H9 (cell line): ENCODE measurements at regions not wholly inside any gene's neighbourhood (a gene's known extent, or its start where the extent isn't known, plus 50 kb on each side); places are given as distances from the start of the nearest gene placed in this dataset.

Source experiments
- DNase-seq: peaks from one replicate; pipeline ENCODE4 v3.0.0-alpha.2; 2017
- H2AFZ ChIP-seq: one replicate; pipeline ENCODE4 v1.6.1; 2013; ENCODE audit warnings: mild to moderate bottlenecking, low read length, control low read depth, moderate library complexity
- H2AK5ac ChIP-seq: 2 replicates; pipeline ENCODE4 v1.6.1; 2013; ENCODE audit warnings: low read length, control low read depth, mixed read lengths; ENCODE audit not compliant: insufficient read length
- H2BK120ac ChIP-seq: one replicate; pipeline ENCODE4 v1.6.1; 2013; ENCODE audit warnings: low read depth, mild to moderate bottlenecking, low read length, control low read depth, inconsistent platforms; ENCODE audit not compliant: poor library complexity, severe bottlenecking
- H2BK12ac ChIP-seq: 2 replicates; pipeline ENCODE4 v1.6.1; 2013; ENCODE audit warnings: low read length, control low read depth, mixed read lengths, low read depth; ENCODE audit not compliant: insufficient read length
- H2BK15ac ChIP-seq: 2 replicates; pipeline ENCODE4 v1.6.1; 2013; ENCODE audit warnings: low read depth, low read length, control low read depth
- H2BK20ac ChIP-seq: one replicate; pipeline ENCODE4 v1.6.1; 2013; ENCODE audit warnings: low read depth, mild to moderate bottlenecking, low read length, control low read depth, inconsistent platforms; ENCODE audit not compliant: poor library complexity, severe bottlenecking
- H2BK5ac ChIP-seq: 2 replicates; pipeline ENCODE4 v1.6.1; 2013; ENCODE audit warnings: low read length, control low read depth, mixed read lengths; ENCODE audit not compliant: insufficient read length
- H3K14ac ChIP-seq: 2 replicates; pipeline ENCODE4 v1.6.1; 2013; ENCODE audit warnings: low read length, control low read depth; ENCODE audit not compliant: insufficient read depth
- H3K18ac ChIP-seq: 2 replicates; pipeline ENCODE4 v1.6.1; 2013; ENCODE audit warnings: low read depth, mild to moderate bottlenecking, mixed read lengths, low read length, control low read depth; ENCODE audit not compliant: insufficient read length
- H3K23ac ChIP-seq: 2 replicates; pipeline ENCODE4 v1.6.1; 2013; ENCODE audit warnings: low read length, control low read depth, mixed read lengths, low read depth; ENCODE audit not compliant: insufficient read length
- H3K23me2 ChIP-seq: 2 replicates; pipeline ENCODE4 v1.6.1; 2013; ENCODE audit warnings: low read depth, mild to moderate bottlenecking, mixed read lengths, low read length, control low read depth; ENCODE audit not compliant: insufficient read length, poor library complexity, severe bottlenecking
- H3K27ac ChIP-seq: 2 replicates; pipeline ENCODE4 v1.5.1; 2013; ENCODE audit warnings: low read length, control low read depth, mixed read lengths, low read depth; ENCODE audit not compliant: insufficient read length
- H3K27me3 ChIP-seq: 2 replicates; pipeline ENCODE4 v1.6.1; 2013; ENCODE audit warnings: low read length, control low read depth, inconsistent platforms; ENCODE audit not compliant: insufficient read depth
- H3K4ac ChIP-seq: 2 replicates; pipeline ENCODE4 v1.6.1; 2013; ENCODE audit warnings: low read depth, mild to moderate bottlenecking, control low read depth, inconsistent platforms, low read length, moderate library complexity
- H3K4me1 ChIP-seq: 2 replicates; pipeline ENCODE4 v1.6.1; 2013; ENCODE audit warnings: low read length, control low read depth, inconsistent platforms; ENCODE audit not compliant: insufficient read depth
- H3K4me2 ChIP-seq: 2 replicates; pipeline ENCODE4 v1.6.1; 2013; ENCODE audit warnings: low read length, control low read depth, mixed read lengths; ENCODE audit not compliant: insufficient read length, insufficient read depth
- H3K56ac ChIP-seq: 2 replicates; pipeline ENCODE4 v1.6.1; 2013; ENCODE audit warnings: low read depth, mild to moderate bottlenecking, mixed read lengths, low read length, control low read depth; ENCODE audit not compliant: insufficient read length
- H3K79me1 ChIP-seq: 2 replicates; pipeline ENCODE4 v1.6.1; 2013; ENCODE audit warnings: low read depth, mild to moderate bottlenecking, moderate library complexity, low read length, control low read depth, inconsistent platforms; ENCODE audit not compliant: insufficient read depth, poor library complexity, severe bottlenecking
- H3K79me2 ChIP-seq: 2 replicates; pipeline ENCODE4 v1.6.1; 2013; ENCODE audit warnings: low read length, control low read depth, inconsistent platforms; ENCODE audit not compliant: insufficient read depth
- H3K9ac ChIP-seq: 2 replicates; pipeline ENCODE4 v1.6.1; 2013; ENCODE audit warnings: low read length, control low read depth, mixed read lengths; ENCODE audit not compliant: insufficient read length; ENCODE audit errors: extremely low read depth
- H3K9me3 ChIP-seq: one replicate; pipeline ENCODE4 v1.6.1; 2013; ENCODE audit warnings: low read depth, low read length, inconsistent platforms; ENCODE audit not compliant: control insufficient read depth
- H3T11ph ChIP-seq: one replicate; pipeline ENCODE4 v1.6.1; 2013; ENCODE audit warnings: mild to moderate bottlenecking, low read length, control low read depth, inconsistent platforms
- H4K20me1 ChIP-seq: one replicate; pipeline ENCODE4 v1.6.1; 2013; ENCODE audit not compliant: control insufficient read depth, insufficient read length, insufficient read depth
- H4K5ac ChIP-seq: 2 replicates; pipeline ENCODE4 v1.6.1; 2013; ENCODE audit warnings: low read depth, mild to moderate bottlenecking, mixed read lengths, low read length, control low read depth; ENCODE audit not compliant: insufficient read length
- H4K8ac ChIP-seq: replicated peaks from 2 replicates; pipeline ENCODE4 v1.6.1; 2013; ENCODE audit warnings: low read length, control low read depth, mixed read lengths, low read depth; ENCODE audit not compliant: insufficient read length
- H4K91ac ChIP-seq: 2 replicates; pipeline ENCODE4 v1.6.1; 2013; ENCODE audit warnings: low read depth, mild to moderate bottlenecking, moderate library complexity, mixed read lengths, low read length, control low read depth; ENCODE audit not compliant: insufficient read length
- H3K27ac Mint-ChIP-seq, 3 experiments: 2 replicates in 2 of 3; 3 replicates in 1 of 3; pipeline ENCODE4 v1.8.0; 2020 to 2021; ENCODE audit warnings: mixed read lengths in 3 of 3, mild to moderate bottlenecking in 1 of 3, moderate library complexity in 1 of 3
- H3K27me3 Mint-ChIP-seq: 2 replicates; pipeline ENCODE4 v1.8.0; 2021; ENCODE audit warnings: low read depth, mild to moderate bottlenecking, moderate library complexity, mixed read lengths
- H3K36me3 Mint-ChIP-seq, 3 experiments: 2 replicates in 2 of 3; 3 replicates in 1 of 3; pipeline ENCODE4 v1.8.0; 2020 to 2021; ENCODE audit warnings: low read depth in 3 of 3, mixed read lengths in 3 of 3; ENCODE audit not compliant: insufficient read depth in 1 of 3
- H3K4me1 Mint-ChIP-seq, 2 experiments: 2 replicates each; pipeline ENCODE4 v1.8.0; 2020; ENCODE audit warnings: mixed read lengths in 2 of 2
- H3K4me3 Mint-ChIP-seq, 2 experiments: 2 replicates in 1 of 2; 3 replicates in 1 of 2; pipeline ENCODE4 v1.8.0; 2020 to 2021; ENCODE audit warnings: mild to moderate bottlenecking in 2 of 2, mixed read lengths in 2 of 2, moderate library complexity in 1 of 2
- H3K9me3 Mint-ChIP-seq, 2 experiments: 2 replicates in 1 of 2; 3 replicates in 1 of 2; pipeline ENCODE4 v1.8.0; 2020; ENCODE audit warnings: mild to moderate bottlenecking in 2 of 2, mixed read lengths in 2 of 2, moderate library complexity in 1 of 2
- CTCF ChIP-seq: fragments of 200-600 bp; sonication (generic); conservative IDR thresholded peaks from 3 replicates; pipeline ENCODE4 v1.8.0; 2021; ENCODE audit warnings: antibody characterized with exemption, mild to moderate bottlenecking
- WGBS: extraction: QIAGEN DNeasy Blood & Tissue Kit; methylation state at CpG from one replicate; pipeline ENCODE4 v1.1.7; 2013; ENCODE audit warnings: missing lambda C conversion rate, low lambda C conversion rate, mixed read lengths; ENCODE audit not compliant: insufficient read length; ENCODE audit errors: extremely low coverage; 5-methylcytosine and 5-hydroxymethylcytosine counted together

- H3K4me1 Mint-ChIP-seq: peaks cover 27 to 46% of the 10 kb centered on the region in 2 experiments
- Histone ChIP-seq H2AK5ac (no peak overlapping the region), H3K4me1 (peaks cover 8% of the 10 kb centered on the region; the same call in 1 of the 2 replicates), H2BK20ac (no peak overlapping the region), H3K4ac (no peak overlapping the region), H3T11ph (no peak overlapping the region), H2BK120ac (no peak overlapping the region), H2BK5ac (no peak overlapping the region), H2BK15ac (no peak overlapping the region), H3K9me3 (no peaks in the 10 kb centered on the region), H3K27ac (no peak overlapping the region), H3K18ac (no peak overlapping the region), H3K27me3 (no peaks in the 10 kb centered on the region), H4K20me1 (no peaks in the 10 kb centered on the region), H3K9ac (no peak overlapping the region), H4K8ac (no peak overlapping the region), H3K4me2 (no peak overlapping the region), H2AFZ (no peak overlapping the region), H2BK12ac (no peak overlapping the region), H3K79me1 (no peaks in the 10 kb centered on the region), H4K91ac (no peak overlapping the region), H3K23me2 (no peaks in the 10 kb centered on the region), H3K79me2 (no peaks in the 10 kb centered on the region), H3K14ac (no peak overlapping the region), H4K5ac (no peak overlapping the region), H3K23ac (no peak overlapping the region), H3K56ac (no peak overlapping the region)
- no CpG with 5 or more reads among the region's 11 CpGs for WGBS
- H3K27me3 Mint-ChIP-seq: peaks cover 10% of the 10 kb centered on the region
- no peak for TF ChIP-seq CTCF
- H3K4me3 Mint-ChIP-seq: no peak overlapping the region
- peaks cover 0 to 5% (median 4%) of the 10 kb centered on the region in 3 experiments; a peak in 4 of 7 replicates for H3K36me3 Mint-ChIP-seq
- H3K9me3 Mint-ChIP-seq: peaks cover 7 to 14% of the 10 kb centered on the region in 2 experiments
- DNase-seq: no peak
- peak overlapping the region in 1 of 3 experiments; percentile 79; a peak in 1 of 7 replicates for H3K27ac Mint-ChIP-seq
Measured at GRCh38 chr9:135214706-135215105, 127.2 kb downstream of the OLFM1 start.
